ENCODE measurements at regions not wholly inside any gene's neighbourhood (a gene's known extent, or its start where the extent isn't known, plus 50 kb on each side); places are given as distances from the start of the nearest gene placed in this dataset.

GRCh38 chr13:84962141-84962750, 837.0 kb downstream of the SLITRK6 start:
- DNase-seq (ENCODE audit: low spot score), result no peak

GRCh38 chr13:84961023-84961422, 838.2 kb downstream of the SLITRK6 start:
- no peak for DNase-seq (ENCODE audit: low spot score)

- no peak for DNase-seq (ENCODE audit: low spot score)
Observed at GRCh38 chr13:84959818-84960217, 839.4 kb downstream of the SLITRK6 start.

DNA sequence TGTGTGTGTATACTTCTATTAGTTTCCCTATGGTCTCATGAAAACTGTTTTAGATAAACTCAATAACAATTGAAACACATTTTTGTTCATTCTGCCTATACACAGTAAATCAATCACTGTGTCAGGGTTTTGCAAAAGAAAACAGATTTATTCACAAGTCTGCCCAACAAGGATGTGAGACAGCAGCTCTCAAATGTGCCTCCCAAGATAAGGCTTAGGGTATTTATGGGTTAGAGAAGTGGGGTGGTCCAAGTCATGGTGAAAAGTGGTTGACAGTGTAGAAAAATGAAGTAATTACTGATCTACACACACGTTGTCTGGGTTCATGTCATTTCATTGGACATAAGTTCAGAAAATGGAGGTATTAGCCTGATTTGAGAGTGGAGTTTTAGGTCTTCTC, 844.6 kb downstream of the SLITRK6 start:
- no peak for DNase-seq (ENCODE audit: low spot score)

- DNase-seq (ENCODE audit: low spot score), result no peak
Observed at GRCh38 chr13:84951128-84951527, 848.1 kb downstream of the SLITRK6 start.

DNA sequence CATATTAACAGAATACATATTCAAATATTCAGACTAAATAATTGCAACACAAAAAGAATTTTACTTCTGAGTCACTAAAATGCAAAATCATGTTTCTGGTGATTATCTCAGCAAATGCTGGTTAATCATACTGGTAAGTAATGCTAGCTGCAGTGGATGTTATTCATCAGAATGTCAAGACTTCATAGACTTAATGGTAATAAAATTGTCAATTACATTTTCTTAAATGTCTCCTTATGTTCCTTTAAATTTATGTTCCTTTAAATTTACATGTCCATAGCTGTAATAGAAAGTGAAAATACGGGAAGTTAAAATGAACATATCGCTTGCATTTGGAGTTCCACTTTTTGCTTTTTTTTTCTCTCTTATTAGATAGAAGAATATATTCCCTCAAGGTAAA, 853.0 kb downstream of the SLITRK6 start:
- no peak for DNase-seq (ENCODE audit: low spot score)

DNA sequence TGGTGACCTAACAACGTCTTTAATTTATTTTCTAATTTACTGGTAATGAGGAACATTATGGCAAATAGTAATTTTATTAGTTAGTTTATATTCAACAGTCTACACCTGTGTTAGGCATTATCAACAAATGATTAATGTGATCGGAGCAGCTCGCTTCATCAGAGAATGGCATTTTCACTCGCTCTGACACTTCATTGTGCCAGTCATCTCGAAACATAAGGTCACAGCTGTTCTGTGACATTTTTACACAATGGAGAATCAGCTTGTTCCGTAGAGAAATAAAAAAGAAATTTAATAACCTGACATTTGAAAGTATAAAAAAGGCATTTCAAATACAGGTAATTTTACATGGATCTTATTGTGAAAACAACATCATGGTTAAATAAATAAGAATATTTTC, 858.4 kb downstream of the SLITRK6 start:
- no peak for DNase-seq (ENCODE audit: low spot score)

- no peak for DNase-seq (ENCODE audit: low spot score)
Observed at GRCh38 chr13:84940167-84940566, 859.1 kb downstream of the SLITRK6 start.

DNA sequence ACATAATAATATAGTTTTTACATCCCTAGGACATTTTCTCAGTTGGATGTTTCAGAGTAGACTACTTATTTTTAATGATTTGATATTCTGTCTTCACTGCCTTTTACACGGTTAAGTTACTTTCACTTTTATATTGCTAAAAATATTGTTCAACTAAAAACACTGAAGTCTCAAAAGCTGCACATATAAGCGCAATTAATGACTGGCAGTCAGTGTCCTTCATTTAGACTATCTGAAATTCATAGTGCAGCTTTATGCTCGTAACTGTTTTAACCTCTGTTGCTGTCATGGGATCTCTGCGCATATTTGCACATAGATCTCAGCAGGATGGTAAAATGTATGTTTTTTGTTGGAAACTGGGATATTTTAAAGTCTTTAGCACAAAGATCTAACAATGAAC, 864.3 kb downstream of the SLITRK6 start:
- no peak for DNase-seq (ENCODE audit: low spot score)

- no peak for DNase-seq (ENCODE audit: low spot score)
Observed at GRCh38 chr13:84933797-84934196, 865.4 kb downstream of the SLITRK6 start.

GRCh38 chr13:84931264-84931663, 868.0 kb downstream of the SLITRK6 start:
- DNase-seq (ENCODE audit: low spot score), result no peak

- no peak for DNase-seq (ENCODE audit: low spot score)
Observed at GRCh38 chr13:84927442-84928169, 871.6 kb downstream of the SLITRK6 start.

GRCh38 chr13:84925443-84925842, 873.8 kb downstream of the SLITRK6 start:
- DNase-seq (ENCODE audit: low spot score), result peak; percentile 35

DNA sequence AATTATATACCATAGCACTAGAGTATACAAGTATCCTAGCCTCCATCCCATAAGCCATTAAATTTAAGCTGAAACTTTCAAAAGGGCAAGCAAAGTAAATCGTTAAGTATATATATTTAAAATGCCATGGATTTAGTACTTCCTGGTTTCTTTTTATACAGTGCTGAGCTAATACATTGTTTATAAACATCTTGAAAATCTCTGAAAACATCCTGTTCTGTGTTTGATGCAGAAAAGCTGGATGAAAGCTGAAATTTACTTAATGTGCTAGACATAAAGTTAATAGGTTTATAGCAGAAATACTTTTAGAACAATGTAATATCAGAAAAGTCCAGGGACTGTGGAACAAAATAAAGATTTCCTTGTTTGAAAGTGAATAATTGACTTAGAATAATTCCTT, 875.4 kb downstream of the SLITRK6 start:
- no peak for DNase-seq (ENCODE audit: low spot score)

DNA sequence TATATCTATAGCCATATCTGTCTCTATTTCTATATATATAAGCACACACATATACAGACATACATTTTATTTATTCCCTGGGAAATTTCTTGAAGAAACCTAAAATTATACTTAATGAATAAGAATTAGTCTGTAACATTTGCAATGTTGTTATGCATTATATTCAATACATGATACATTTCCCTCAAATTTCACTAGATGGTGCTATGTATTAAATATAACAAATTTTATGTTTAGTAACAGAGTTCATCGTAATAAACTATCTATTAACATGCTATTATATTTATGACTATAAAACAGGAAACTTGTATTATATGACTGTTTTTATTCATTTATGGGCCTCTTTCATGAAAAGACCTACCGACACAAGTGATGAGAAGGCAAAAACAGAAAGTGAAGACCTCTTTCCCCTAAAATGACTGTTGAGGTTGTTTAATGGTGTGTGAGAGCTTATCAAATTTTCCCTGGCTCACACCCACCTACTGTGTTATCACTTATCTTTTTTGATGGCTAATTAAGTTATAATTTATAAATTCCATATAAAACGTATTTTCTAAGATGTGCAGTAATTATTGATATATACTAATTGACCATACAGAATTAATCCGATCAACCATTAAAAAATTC, 881.9 kb downstream of the SLITRK6 start:
- peak; percentile 18 for DNase-seq (ENCODE audit: low spot score)

DNA sequence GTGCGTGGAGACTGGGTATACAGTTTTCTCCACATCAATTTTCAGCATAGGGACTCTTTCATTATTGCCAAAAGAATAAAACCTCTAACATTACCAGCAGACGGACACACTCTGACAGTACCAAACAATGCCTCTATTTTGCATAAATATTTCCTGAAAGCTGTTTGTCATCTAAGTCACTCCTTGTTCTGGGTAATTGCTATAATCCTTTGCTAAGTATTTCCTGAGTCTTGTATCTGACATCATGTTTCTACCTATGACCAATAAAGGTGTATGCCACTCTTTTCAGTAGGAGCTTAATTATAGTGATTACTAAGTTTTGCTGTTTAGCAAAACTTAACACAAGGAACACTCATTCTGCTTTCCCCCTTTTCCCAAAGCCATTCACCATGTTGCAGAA, 886.5 kb downstream of the SLITRK6 start:
- DNase-seq (ENCODE audit: low spot score), result no peak

GRCh38 chr13:84910423-84910822, 888.8 kb downstream of the SLITRK6 start:
- DNase-seq (ENCODE audit: low spot score), result no peak

GRCh38 chr13:84903391-84903790, 895.8 kb downstream of the SLITRK6 start:
- DNase-seq (ENCODE audit: low spot score), result no peak

DNA sequence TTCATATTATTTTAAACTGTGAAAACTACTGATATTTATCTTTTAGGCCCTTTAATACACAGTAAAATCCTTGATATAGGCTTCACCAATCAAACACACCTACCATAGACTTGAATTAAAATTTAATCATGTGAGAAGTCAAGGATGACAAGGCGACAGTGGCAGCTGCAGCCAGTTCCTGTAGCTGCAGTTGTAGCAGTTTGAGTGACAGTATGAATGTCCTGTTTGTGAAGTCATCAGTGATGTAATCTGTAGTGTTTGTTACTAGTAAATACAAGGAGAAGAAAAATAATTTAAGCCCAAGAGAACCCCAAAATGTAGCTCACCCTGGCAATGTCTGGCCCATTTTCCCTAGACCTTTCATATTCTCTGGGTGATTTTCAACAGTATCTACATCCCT, 897.0 kb downstream of the SLITRK6 start:
- DNase-seq (ENCODE audit: low spot score), result no peak

- peak; percentile 18 for DNase-seq (ENCODE audit: low spot score)
Observed at GRCh38 chr13:84896128-84896527, 903.1 kb downstream of the SLITRK6 start.

- DNase-seq (ENCODE audit: low spot score), result no peak
Observed at GRCh38 chr13:84894749-84895148, 904.5 kb downstream of the SLITRK6 start.

DNA sequence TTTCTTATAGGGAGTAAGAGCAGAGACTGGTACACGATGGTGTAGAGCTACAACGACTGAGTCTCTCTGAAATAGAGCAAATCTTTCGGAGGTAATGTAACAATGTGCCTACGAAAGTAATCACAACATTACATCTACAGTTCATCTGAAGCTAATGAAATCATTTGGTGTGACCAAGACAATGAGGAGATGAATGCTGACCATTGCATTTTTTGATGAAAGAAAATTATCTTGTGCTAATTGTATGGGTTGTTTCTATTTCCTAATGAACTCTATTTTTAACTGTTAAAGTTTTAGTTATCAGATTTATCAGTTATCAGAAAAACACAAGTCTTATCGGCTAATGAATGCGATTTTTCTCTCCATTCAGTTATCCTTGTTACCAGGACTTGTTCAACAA, 913.4 kb downstream of the SLITRK6 start:
- DNase-seq (ENCODE audit: low spot score), result no peak

DNA sequence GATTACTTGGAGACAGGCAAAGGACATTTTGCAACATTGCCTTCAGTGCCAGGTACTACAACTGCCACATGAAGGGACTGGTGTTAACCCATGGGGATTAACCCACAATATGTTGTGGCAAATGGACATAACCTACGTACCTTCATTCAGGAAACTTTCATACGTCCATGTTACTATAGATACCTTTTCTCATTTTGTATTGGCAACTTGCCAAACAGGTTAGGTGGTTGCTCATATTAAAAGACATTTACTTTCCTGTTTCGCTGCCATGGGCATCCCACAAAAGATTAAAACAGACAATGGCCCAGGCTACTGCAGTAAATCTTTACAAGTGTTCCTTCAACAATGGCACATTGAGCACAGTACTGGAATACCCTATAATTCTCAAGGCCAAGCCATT, 925.3 kb downstream of the SLITRK6 start:
- no peak for DNase-seq (ENCODE audit: low spot score)

Data from A172 (cell line).